Skeletal muscle satellite cell (primary cell): ENCODE measurements at regions not wholly inside any gene's neighbourhood (a gene's known extent, or its start where the extent isn't known, plus 50 kb on each side); places are given as distances from the start of the nearest gene placed in this dataset.
"Not testable (repeated sequence)": the region's sequence is repeated elsewhere in the genome, so short reads cannot be mapped to it uniquely, and the experiment has no call there.

Experiments
- H3K27me3 ChIP-seq: 2 replicates; pipeline ENCODE4 v1.7.0; 2013; ENCODE audit warnings: low read length; ENCODE audit not compliant: control insufficient read depth, insufficient read depth
- H3K36me3 ChIP-seq: 2 replicates; pipeline ENCODE4 v1.7.0; 2013; ENCODE audit warnings: mild to moderate bottlenecking, control low read depth, low read length; ENCODE audit not compliant: insufficient read depth
- H3K4me1 ChIP-seq: 2 replicates; pipeline ENCODE4 v1.7.0; 2013; ENCODE audit warnings: low read length; ENCODE audit not compliant: control insufficient read depth, insufficient read depth
- H3K4me2 ChIP-seq: 2 replicates; pipeline ENCODE4 v1.7.0; 2013; ENCODE audit warnings: mild to moderate bottlenecking, low read length
- H3K4me3 ChIP-seq: 2 replicates; pipeline ENCODE4 v1.7.0; 2013; ENCODE audit warnings: low read length
- H3K9ac ChIP-seq: 2 replicates; pipeline ENCODE4 v1.7.0; 2013; ENCODE audit warnings: mild to moderate bottlenecking, low read depth, low read length, moderate library complexity
- H3K9me3 ChIP-seq: replicated peaks from 2 replicates; pipeline ENCODE4 v1.7.0; 2013; ENCODE audit warnings: mild to moderate bottlenecking, control low read depth, low read length

DNA sequence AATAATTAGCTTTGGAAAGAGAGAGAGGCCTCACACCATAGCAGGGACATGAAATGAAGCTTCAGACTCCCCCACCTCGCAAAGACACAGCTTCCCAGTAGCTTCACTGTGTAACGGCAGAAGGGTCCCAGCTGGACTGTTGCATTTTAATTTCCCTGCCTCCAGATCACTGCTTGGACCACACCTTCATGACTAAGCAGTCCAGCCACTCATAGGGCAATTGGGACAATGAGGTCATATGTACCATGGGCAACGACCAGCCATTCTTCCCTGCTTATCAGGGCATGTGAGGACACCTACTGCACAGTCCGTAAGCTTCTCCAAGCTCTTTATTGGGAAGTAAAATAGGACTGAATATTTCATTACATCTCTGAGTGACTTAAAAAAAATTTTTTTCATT is 183.0 kb downstream of the MREG start:
- Histone ChIP-seq H3K36me3 (no peaks in the 10 kb centered on the region), H3K9ac (peak overlapping the region; percentile 64), H3K4me2 (peak overlapping the region; percentile 51), H3K4me3 (peak overlapping the region; percentile 16), H3K27me3 (no peaks in the 10 kb centered on the region), H3K4me1 (peaks cover 59% of the 10 kb centered on the region), H3K9me3 (no peaks in the 10 kb centered on the region)

GRCh38 chr2:215829261-215829660 is 184.1 kb downstream of the MREG start:
- H3K27me3 ChIP-seq, result no peaks in the 10 kb centered on the region
- no peak overlapping the region for H3K4me3 ChIP-seq
- no peak overlapping the region for H3K4me2 ChIP-seq
- peaks cover 58% of the 10 kb centered on the region for H3K4me1 ChIP-seq
- H3K9ac ChIP-seq, result no peak overlapping the region
- H3K36me3 ChIP-seq, result no peaks in the 10 kb centered on the region
- H3K9me3 ChIP-seq, result no peaks in the 10 kb centered on the region

DNA sequence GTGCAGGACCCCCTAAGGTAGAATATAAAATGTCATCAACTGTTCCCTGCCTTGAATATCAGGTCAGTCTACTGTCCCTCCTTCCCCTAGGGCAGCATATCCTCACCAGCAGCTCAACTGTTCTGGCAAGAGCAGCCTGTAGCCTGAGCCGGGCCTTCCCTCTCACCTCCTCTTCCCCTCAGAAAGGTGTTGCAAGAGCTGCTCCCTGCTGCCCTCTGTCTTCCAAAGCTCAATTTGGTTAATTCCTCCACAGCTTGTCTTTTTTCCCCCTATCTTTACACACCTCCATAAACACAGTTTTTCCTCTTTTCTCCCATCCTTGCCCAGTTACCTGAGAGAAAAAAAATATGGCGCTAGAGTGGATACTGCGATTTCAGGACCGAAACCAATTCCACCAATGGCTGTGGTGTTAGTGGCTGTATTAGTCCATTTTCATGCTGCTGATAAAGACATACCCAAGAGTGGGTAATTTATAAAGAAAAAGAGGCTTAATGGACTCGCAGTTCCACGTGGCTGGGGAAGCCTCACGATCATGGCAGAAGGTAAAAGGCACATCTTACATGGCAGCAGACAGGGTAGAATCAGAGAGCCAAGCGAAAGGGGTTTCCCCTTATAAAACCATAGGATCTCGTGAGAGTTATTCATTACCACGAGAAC is 184.7 kb downstream of the MREG start:
- Histone ChIP-seq H3K4me2 (no peak overlapping the region), H3K4me3 (no peak overlapping the region), H3K9me3 (no peaks in the 10 kb centered on the region), H3K4me1 (peaks cover 52% of the 10 kb centered on the region), H3K36me3 (no peaks in the 10 kb centered on the region), H3K9ac (no peak overlapping the region), H3K27me3 (no peaks in the 10 kb centered on the region)

- Histone ChIP-seq H3K4me1 (peaks cover 43% of the 10 kb centered on the region), H3K9ac (peak overlapping the region; percentile 9), H3K4me2 (peak overlapping the region; percentile 13), H3K36me3 (no peaks in the 10 kb centered on the region), H3K4me3 (no peak overlapping the region), H3K27me3 (no peaks in the 10 kb centered on the region), H3K9me3 (no peaks in the 10 kb centered on the region)
Measured at GRCh38 chr2:215826838-215827441, 186.4 kb downstream of the MREG start.

- Histone ChIP-seq H3K27me3 (no peaks in the 10 kb centered on the region), H3K4me3 (no peak overlapping the region), H3K36me3 (no peaks in the 10 kb centered on the region), H3K4me2 (peak overlapping the region; percentile 13), H3K9ac (peak overlapping the region; percentile 9), H3K4me1 (peaks cover 38% of the 10 kb centered on the region), H3K9me3 (no peaks in the 10 kb centered on the region)
Measured at GRCh38 chr2:215826376-215826775, 187.0 kb downstream of the MREG start.

DNA sequence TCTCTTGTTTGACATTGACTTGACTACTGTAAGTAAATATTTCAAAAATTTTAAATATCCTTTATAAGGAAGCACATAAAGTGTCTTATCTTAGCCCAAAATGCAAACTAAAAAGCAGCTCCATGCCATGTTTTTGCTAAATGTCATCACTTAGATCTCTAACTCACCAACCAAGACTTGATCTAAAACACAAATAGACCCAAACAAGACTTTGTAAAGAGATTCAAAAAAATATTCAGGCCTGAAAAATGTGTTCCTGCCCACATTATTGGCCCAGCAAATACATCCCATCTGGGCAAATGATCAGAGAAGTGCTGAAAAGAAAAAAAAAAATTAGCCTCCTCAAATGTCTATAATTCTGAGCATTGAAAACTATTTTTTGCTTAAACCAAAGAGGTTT is 187.6 kb downstream of the MREG start:
- Histone ChIP-seq H3K36me3 (no peaks in the 10 kb centered on the region), H3K4me2 (no peak overlapping the region), H3K27me3 (no peaks in the 10 kb centered on the region), H3K4me1 (peaks cover 34% of the 10 kb centered on the region), H3K4me3 (no peak overlapping the region), H3K9ac (peak overlapping the region; percentile 9), H3K9me3 (no peaks in the 10 kb centered on the region)

GRCh38 chr2:215821298-215821697 is 192.1 kb downstream of the MREG start:
- not testable (repeated sequence) for H3K9me3 ChIP-seq, H3K4me3 ChIP-seq, H3K9ac ChIP-seq, H3K36me3 ChIP-seq, H3K4me2 ChIP-seq, H3K27me3 ChIP-seq, H3K4me1 ChIP-seq

GRCh38 chr2:215819713-215820112 is 193.6 kb downstream of the MREG start:
- H3K4me1 ChIP-seq, H3K9me3 ChIP-seq, H3K36me3 ChIP-seq, H3K27me3 ChIP-seq, H3K4me2 ChIP-seq, H3K4me3 ChIP-seq, H3K9ac ChIP-seq: not testable (repeated sequence)

DNA sequence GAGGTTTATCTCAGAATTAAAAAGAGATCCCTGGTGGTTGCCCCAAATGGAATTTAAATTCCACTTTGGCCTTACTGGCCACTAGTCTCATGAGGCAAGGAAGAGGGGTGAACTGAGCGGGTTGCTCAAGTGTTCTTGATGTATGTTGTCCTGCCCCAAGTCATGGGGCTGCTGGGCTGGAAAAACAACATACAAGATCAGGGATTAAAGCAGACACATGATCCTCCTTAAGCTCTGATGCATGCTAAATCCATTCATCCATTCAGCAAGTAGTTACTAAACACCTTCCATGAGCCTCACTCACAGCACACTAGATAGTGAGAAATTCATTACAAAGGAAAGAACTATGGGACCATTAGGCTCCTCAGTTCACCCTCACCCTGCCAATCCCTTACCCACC is 196.3 kb downstream of the MREG start:
- no peak overlapping the region for H3K4me2 ChIP-seq
- no peaks in the 10 kb centered on the region for H3K9me3 ChIP-seq
- no peaks in the 10 kb centered on the region for H3K27me3 ChIP-seq
- H3K4me3 ChIP-seq, result no peak overlapping the region
- no peaks in the 10 kb centered on the region for H3K36me3 ChIP-seq
- H3K4me1 ChIP-seq, result peaks cover 14% of the 10 kb centered on the region
- H3K9ac ChIP-seq, result no peak overlapping the region

DNA sequence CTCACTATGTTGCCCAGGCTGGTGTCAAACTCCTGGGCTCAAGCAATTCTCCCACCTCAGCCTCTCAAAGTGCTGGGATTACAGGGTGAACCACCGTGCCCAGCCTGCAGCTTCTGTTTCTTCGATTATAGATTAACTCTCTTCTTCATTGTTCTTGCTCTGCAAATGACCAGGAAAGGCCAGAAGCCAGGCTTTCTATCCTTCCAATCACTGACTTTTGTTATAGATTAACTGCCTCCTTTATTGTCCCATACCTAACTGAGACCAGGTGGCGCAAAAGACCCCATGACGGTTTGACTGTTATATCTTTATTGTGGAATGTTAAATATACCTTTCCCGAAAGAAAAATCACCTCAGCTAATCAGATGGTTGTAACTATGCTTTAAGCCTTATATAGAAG is 196.9 kb downstream of the MREG start:
- Histone ChIP-seq H3K27me3 (no peaks in the 10 kb centered on the region), H3K9me3 (no peaks in the 10 kb centered on the region), H3K4me1 (peaks cover 16% of the 10 kb centered on the region), H3K4me3 (no peak overlapping the region), H3K4me2 (no peak overlapping the region), H3K9ac (no peak overlapping the region), H3K36me3 (no peaks in the 10 kb centered on the region)

DNA sequence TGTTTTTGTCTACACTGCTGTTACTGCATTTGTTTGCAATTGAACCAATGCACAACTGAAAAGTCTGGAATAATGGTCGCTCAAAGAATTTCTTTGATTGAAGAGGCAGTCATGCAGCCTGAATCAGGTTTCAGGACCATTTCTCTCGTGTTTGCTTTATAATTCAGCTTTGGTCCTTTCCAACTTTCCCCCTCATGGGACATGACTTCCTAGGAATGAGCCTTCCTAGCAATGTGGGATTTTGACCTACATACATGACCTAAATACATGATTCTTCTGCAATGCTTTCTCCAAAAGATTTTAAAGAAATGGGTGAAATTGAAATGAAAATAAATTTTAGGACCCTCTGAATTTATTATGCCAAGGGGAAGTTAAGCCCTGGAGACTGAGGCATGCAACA is 197.4 kb downstream of the MREG start:
- Histone ChIP-seq H3K36me3 (no peaks in the 10 kb centered on the region), H3K4me1 (peaks cover 16% of the 10 kb centered on the region), H3K9me3 (no peaks in the 10 kb centered on the region), H3K27me3 (no peaks in the 10 kb centered on the region), H3K4me2 (no peak overlapping the region), H3K4me3 (no peak overlapping the region), H3K9ac (no peak overlapping the region)

DNA sequence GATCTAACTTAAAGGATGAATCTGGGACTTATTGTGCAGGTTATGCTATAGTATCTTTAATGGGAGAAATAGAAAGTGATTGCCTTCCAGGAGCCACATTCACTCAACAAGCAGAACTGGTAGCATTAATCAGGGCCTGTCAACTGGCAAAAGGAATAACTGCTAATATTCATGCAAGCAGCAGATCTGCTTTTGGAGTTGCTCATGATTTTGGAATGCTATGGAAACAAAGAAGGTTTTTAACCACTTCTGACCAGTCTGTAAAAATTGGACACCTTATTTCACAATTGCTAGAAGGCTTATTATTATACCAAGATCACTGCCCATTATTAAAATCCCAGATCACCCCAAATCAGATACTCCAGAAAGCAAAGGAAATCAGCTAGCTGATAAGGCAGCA is 200.4 kb downstream of the MREG start:
- Histone ChIP-seq H3K4me2 (no peak overlapping the region), H3K9ac (no peak overlapping the region), H3K36me3 (no peaks in the 10 kb centered on the region), H3K4me3 (no peak overlapping the region), H3K4me1 (peaks cover 16% of the 10 kb centered on the region), H3K27me3 (no peaks in the 10 kb centered on the region), H3K9me3 (no peaks in the 10 kb centered on the region)
